PC-9 (cell line): ENCODE measurements at regions not wholly inside any gene's neighbourhood (a gene's known extent, or its start where the extent isn't known, plus 50 kb on each side); places are given as distances from the start of the nearest gene placed in this dataset.

Source experiments
- BruUV-seq: library from RNA; stranded (reverse); fragments of 400-500 nt; replicated peaks from 2 replicates; lab custom pipeline; 2021; lab: Mats Ljungman, UMichigan
- CTCF ChIA-PET: fragments of 300-600 bp; sonication (Branson Sonifier 250); formaldehyde crosslinking; loops from one replicate; lab custom pipeline; 2022; ENCODE audit warnings: antibody characterized with exemption; lab: Charles Lee
- POLR2A ChIA-PET: fragments of 300-600 bp; sonication (Branson Sonifier 250); formaldehyde crosslinking; loops from one replicate; lab custom pipeline; 2022; ENCODE audit warnings: antibody characterized with exemption; ENCODE audit not compliant: unreplicated experiment; lab: Charles Lee
- DNase-seq, 2 experiments: peaks; one replicate each; pipeline versions ENCODE4 v3.0.0 to v3.0.0-alpha.2; 2015 to 2022; ENCODE audit warnings: mixed read lengths in 1 of 2
- H2AFZ ChIP-seq: fragments of 200-600 bp; sonication (generic); 2 replicates; pipeline ENCODE4 v1.8.1; 2017; ENCODE audit warnings: antibody characterized with exemption
- H3F3A ChIP-seq: fragments of 200-600 bp; sonication (generic); 2 replicates; pipeline ENCODE4 v1.8.1; 2017; ENCODE audit warnings: antibody characterized with exemption, mild to moderate bottlenecking, low read depth; ENCODE audit not compliant: insufficient read depth
- H3K27ac ChIP-seq: fragments of 200-600 bp; sonication (generic); 2 replicates; pipeline ENCODE4 v1.6.1; 2016; ENCODE audit warnings: mixed run types
- H3K27me3 ChIP-seq: fragments of 200-600 bp; sonication (generic); 2 replicates; pipeline ENCODE4 v1.6.1; 2016; ENCODE audit warnings: low read depth, mixed run types; ENCODE audit not compliant: insufficient read depth
- H3K36me3 ChIP-seq: fragments of 200-600 bp; sonication (generic); 2 replicates; pipeline ENCODE4 v1.6.1; 2016; ENCODE audit warnings: low read depth, mixed run types
- H3K4me1 ChIP-seq: fragments of 200-600 bp; sonication (generic); replicated peaks from 2 replicates; pipeline ENCODE4 v1.6.1; 2016; ENCODE audit warnings: mixed run types; ENCODE audit not compliant: insufficient read depth
- H3K4me2 ChIP-seq: fragments of 200-600 bp; sonication (generic); 2 replicates; pipeline ENCODE4 v1.6.1; 2017; ENCODE audit warnings: mixed run types
- H3K4me3 ChIP-seq: fragments of 200-600 bp; sonication (generic); 2 replicates; pipeline ENCODE4 v1.6.1; 2016; ENCODE audit warnings: mixed run types
- H3K79me2 ChIP-seq: fragments of 200-600 bp; sonication (generic); 2 replicates; pipeline ENCODE4 v1.6.1; 2017; ENCODE audit warnings: low read depth, mixed run types
- H3K9me2 ChIP-seq: fragments of 200-600 bp; sonication (generic); 2 replicates; pipeline ENCODE4 v1.8.1; 2017; ENCODE audit warnings: mild to moderate bottlenecking; ENCODE audit not compliant: insufficient read depth
- H3K9me3 ChIP-seq: fragments of 200-600 bp; sonication (generic); 2 replicates; pipeline ENCODE4 v1.8.1; 2016; ENCODE audit warnings: low read depth; ENCODE audit not compliant: insufficient read depth
- H4K20me1 ChIP-seq: fragments of 200-600 bp; sonication (generic); 2 replicates; pipeline ENCODE4 v1.8.1; 2017; ENCODE audit not compliant: insufficient read depth
- CTCF ChIP-seq: fragments of 200-600 bp; sonication (generic); conservative IDR thresholded peaks from 2 replicates; pipeline ENCODE4 v1.6.1; 2017; ENCODE audit warnings: mixed run types, antibody characterized with exemption, mild to moderate bottlenecking, moderate library complexity
- EZH2 ChIP-seq: fragments of 200-600 bp; sonication (generic); IDR thresholded peaks from 2 replicates; pipeline ENCODE4 v1.8.0; 2017; ENCODE audit warnings: antibody characterized with exemption, low read depth
- intact Hi-C: fragments of 100-400 bp; cut with micrococcal nuclease; formaldehyde crosslinking; loops from one replicate; pipeline ENCODE4 v1.10.0; 2022; ENCODE audit not compliant: unreplicated experiment

- CTCF ChIA-PET: no interaction called here
- intact Hi-C loops: no loop called here
- no TSS peak for BruUV-seq
- Histone ChIP-seq H3F3A (no peaks in the 10 kb centered on the region), H3K36me3 (no peaks in the 10 kb centered on the region), H2AFZ (no peak overlapping the region), H3K9me3 (no peaks in the 10 kb centered on the region; the same call in 1 of the 2 replicates), H3K4me2 (no peak overlapping the region), H3K4me3 (no peak overlapping the region), H3K9me2 (no peaks in the 10 kb centered on the region), H4K20me1 (no peaks in the 10 kb centered on the region), H3K4me1 (no peaks in the 10 kb centered on the region), H3K27ac (no peak overlapping the region), H3K27me3 (no peaks in the 10 kb centered on the region), H3K79me2 (no peaks in the 10 kb centered on the region)
- TF ChIP-seq CTCF: no peak
- TF ChIP-seq EZH2: no peak
- DNase-seq: no peak
- POLR2A ChIA-PET: no interaction called here
Measured at GRCh38 chr4:138702190-138702824, 313.3 kb upstream of the NOCT start.

GRCh38 chr4:138698641-138699040 is 316.9 kb upstream of the NOCT start:
- no peaks in the 10 kb centered on the region for H3K36me3 ChIP-seq
- no TSS peak for BruUV-seq
- H3K9me3 ChIP-seq: no peaks in the 10 kb centered on the region; the same call in 1 of the 2 replicates
- TF ChIP-seq EZH2 (no peak), CTCF (no peak)
- no peak overlapping the region for H3K27ac ChIP-seq
- no peak overlapping the region for H3K4me3 ChIP-seq
- no peaks in the 10 kb centered on the region for H3K9me2 ChIP-seq
- H3F3A ChIP-seq: no peaks in the 10 kb centered on the region
- POLR2A ChIA-PET: no interaction called here
- H3K4me1 ChIP-seq: no peaks in the 10 kb centered on the region
- CTCF ChIA-PET: no interaction called here
- no peak overlapping the region for H2AFZ ChIP-seq
- no peaks in the 10 kb centered on the region for H3K27me3 ChIP-seq
- intact Hi-C loops: no loop called here
- no peaks in the 10 kb centered on the region for H3K79me2 ChIP-seq
- DNase-seq: no peak
- H4K20me1 ChIP-seq: no peaks in the 10 kb centered on the region
- H3K4me2 ChIP-seq: no peak overlapping the region

GRCh38 chr4:138697851-138698250 is 317.7 kb upstream of the NOCT start:
- ChIA-PET POLR2A (no interaction called here), CTCF (no interaction called here)
- TF ChIP-seq CTCF (no peak), EZH2 (no peak)
- no peak overlapping the region for H3K4me2 ChIP-seq
- H2AFZ ChIP-seq: no peak overlapping the region
- no peaks in the 10 kb centered on the region; the same call in 1 of the 2 replicates for H3K9me3 ChIP-seq
- no peaks in the 10 kb centered on the region for H3K9me2 ChIP-seq
- H3K27ac ChIP-seq: no peak overlapping the region
- no peak for DNase-seq
- H3K79me2 ChIP-seq: no peaks in the 10 kb centered on the region
- intact Hi-C loops: no loop called here
- no peaks in the 10 kb centered on the region for H3K36me3 ChIP-seq
- H3K27me3 ChIP-seq: no peaks in the 10 kb centered on the region
- no peaks in the 10 kb centered on the region for H3K4me1 ChIP-seq
- H3F3A ChIP-seq: no peaks in the 10 kb centered on the region
- no peaks in the 10 kb centered on the region for H4K20me1 ChIP-seq
- H3K4me3 ChIP-seq: no peak overlapping the region
- no TSS peak for BruUV-seq
